ENCODE measurements at regions not wholly inside any gene's neighbourhood (a gene's known extent, or its start where the extent isn't known, plus 50 kb on each side); places are given as distances from the start of the nearest gene placed in this dataset.

- DNase-seq (ENCODE audit: low read depth in 3 of 3, low spot score in 1 of 3) = no peak
Observed at GRCh38 chr1:30194046-30194619, 529.3 kb downstream of the MATN1 start.

DNA sequence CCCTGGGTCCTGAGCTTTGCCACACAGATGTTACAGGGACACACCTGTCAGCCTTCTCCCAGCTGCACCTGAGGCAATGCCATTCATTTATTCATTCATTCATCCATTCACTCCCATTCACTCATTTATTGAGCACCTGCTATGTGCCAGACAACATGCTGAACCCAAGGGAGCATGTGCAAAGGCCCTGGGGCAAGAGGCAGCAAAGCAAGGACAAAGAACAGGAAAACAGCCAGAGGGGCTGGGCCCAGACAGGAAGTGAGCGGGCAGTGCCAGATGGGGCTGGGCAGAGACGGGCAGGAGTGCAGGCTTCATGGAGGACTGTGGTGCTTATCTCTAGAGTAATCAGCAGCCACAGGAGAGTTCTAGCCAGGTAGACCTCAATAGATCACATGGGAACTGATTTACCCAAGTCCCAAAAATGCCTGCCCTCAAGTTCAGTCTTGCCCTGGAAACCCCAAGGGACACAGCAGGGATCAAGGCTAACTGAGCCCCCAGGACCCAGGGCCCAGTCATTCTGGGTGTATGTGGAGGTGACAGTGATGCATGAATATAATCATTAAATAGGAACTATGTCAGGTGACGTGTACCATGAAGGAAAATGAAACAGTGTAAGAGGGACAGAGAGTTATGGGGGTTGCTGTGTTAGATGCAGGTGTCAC lies 530.3 kb downstream of the MATN1 start:
- DNase-seq (ENCODE audit: low read depth in 3 of 3, low spot score in 1 of 3) = no peak

DNA sequence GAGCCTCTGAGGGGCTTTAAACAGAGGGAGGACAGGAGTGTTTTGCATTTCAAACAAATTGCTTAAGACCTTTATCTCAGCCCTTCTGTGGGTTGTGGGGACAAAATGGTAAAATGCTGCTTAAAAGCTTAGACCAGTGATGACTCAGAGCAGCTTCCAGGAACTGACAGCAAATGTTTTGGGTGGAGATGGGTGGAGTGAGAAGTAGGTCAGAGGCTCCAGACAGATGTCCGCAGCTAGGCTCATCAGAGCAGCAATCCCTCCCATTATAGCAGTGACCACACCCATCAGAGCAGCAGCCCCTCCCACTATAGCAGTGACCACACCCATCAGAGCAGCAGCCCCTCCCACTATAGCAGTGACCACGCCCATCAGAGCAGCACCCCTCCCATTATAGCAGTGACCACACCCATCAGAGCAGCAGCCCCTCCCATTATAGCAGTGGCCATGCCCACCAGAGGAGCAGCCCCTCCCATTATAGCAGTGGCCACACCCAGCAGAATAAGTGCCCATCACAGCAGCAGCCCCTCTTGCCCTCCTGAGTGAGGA lies 532.2 kb downstream of the MATN1 start:
- DNase-seq (ENCODE audit: low read depth in 3 of 3, low spot score in 1 of 3) = no peak

- DNase-seq (ENCODE audit: low read depth in 3 of 3, low spot score in 1 of 3) = no peak
Observed at GRCh38 chr1:30190511-30191153, 532.8 kb downstream of the MATN1 start.

- DNase-seq (ENCODE audit: low read depth in 3 of 3, low spot score in 1 of 3) = no peak
Observed at GRCh38 chr1:30189818-30190500, 533.4 kb downstream of the MATN1 start.

- DNase-seq (ENCODE audit: low read depth in 3 of 3, low spot score in 1 of 3) = no peak
Observed at GRCh38 chr1:30188999-30189398, 534.4 kb downstream of the MATN1 start.

GRCh38 chr1:30188329-30188728 lies 535.1 kb downstream of the MATN1 start:
- no peak for DNase-seq (ENCODE audit: low read depth in 3 of 3, low spot score in 1 of 3)

GRCh38 chr1:30187413-30188023 lies 535.9 kb downstream of the MATN1 start:
- DNase-seq (ENCODE audit: low read depth in 3 of 3, low spot score in 1 of 3) = no peak

- DNase-seq (ENCODE audit: low read depth in 3 of 3, low spot score in 1 of 3) = no peak
Observed at GRCh38 chr1:30186586-30186985, 536.8 kb downstream of the MATN1 start.

DNA sequence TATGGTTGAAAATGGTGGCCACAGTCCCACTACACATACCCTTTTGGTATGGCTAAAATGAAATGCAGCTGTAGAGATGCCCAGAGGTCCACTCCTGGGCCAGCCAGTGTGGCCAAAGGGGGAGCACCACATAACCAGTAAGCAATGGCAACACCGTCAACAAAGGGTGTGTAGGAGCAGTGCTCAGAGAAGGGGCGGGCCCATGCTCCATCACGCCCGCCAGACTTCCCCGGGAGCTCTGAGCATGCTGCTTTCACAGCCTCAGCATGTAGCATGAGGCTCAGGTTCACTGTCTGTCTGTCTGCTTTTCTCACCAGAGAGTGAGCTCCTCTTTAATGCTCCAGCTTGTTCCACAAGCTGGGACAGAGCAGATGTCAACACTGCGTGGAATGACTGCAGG lies 537.6 kb downstream of the MATN1 start:
- no peak for DNase-seq (ENCODE audit: low read depth in 3 of 3, low spot score in 1 of 3)

- no peak for DNase-seq (ENCODE audit: low read depth in 3 of 3, low spot score in 1 of 3)
Observed at GRCh38 chr1:30185313-30185712, 538.1 kb downstream of the MATN1 start.

DNA sequence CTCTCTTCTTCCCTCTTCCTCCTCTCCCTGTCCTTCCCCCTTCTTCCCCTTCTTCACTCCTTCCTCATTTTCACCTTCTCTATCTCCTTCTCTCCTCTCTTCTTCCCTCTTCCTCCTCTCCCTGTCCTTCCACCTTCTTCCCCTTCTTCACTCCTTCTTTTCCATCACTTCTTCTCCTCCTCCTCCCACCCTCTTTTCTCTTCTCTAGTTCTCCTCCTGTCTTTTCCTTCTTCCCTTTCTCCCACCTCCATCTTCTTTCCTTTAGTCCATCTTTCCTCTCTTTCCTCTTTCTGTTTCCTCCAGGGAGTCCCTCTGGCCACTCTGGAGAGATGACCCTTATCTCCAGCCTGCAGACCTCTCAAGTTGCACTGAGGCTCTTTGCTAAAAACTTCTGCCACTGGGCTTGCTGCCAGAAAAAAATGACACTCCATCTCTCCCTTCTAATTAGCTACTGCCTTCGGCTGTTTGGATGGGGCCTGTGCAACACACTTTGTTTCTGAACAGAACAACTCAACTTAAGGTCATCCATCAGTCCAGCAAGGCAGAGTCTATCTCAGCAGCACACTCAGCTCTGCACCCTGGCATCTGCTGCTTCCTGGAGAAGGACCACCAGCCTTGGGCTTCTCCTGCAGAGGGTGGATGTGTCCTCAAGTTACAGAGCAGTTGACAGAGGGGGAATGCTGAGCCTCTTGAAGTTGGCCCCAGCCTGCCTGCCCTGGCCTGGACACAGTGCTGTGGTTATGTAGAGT lies 538.8 kb downstream of the MATN1 start:
- no peak for DNase-seq (ENCODE audit: low read depth in 3 of 3, low spot score in 1 of 3)

DNA sequence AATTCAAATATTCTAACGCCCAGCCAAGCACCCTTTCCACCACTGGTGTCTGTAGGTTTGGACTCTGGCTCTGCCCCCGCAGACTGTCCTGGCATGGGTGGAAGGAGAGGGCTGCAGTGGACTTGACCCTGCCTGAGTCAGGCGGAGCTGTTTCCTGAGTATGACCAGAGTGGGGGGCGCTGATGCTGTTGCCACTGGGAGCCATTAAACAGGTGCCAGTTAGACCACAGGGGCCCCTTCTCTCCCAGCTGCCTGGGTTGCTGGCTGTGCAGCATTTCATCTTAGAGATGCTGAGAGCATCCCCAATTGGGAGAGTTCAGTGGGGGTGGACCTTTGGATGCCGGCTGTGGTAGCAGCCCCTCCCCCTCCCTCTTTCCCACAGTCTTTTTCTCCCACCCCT lies 539.5 kb downstream of the MATN1 start:
- DNase-seq (ENCODE audit: low read depth in 3 of 3, low spot score in 1 of 3) = no peak

- DNase-seq (ENCODE audit: low read depth in 3 of 3, low spot score in 1 of 3) = no peak
Observed at GRCh38 chr1:30183006-30183405, 540.4 kb downstream of the MATN1 start.

- DNase-seq (ENCODE audit: low read depth in 3 of 3, low spot score in 1 of 3) = no peak
Observed at GRCh38 chr1:30179942-30180543, 543.3 kb downstream of the MATN1 start.

DNA sequence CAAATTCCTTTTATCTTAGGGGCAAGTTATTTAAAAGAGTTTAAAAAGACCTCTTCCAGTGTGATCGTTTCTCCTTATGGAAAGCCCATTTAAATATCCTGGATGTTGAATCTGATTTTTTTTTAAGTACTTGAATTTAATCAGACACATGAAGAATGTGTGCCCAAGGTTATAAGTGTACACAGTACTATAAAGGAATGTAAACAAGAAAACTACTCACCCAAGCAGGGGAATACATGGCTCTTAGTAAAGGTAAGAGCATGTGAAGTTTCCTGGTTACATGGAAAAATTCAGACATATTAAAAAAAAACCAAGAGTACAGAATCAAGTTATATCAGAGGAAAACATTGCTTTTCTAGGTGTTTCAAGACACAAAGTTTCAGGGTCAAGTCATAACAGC lies 546.9 kb downstream of the MATN1 start:
- no peak for DNase-seq (ENCODE audit: low read depth in 3 of 3, low spot score in 1 of 3)

DNA sequence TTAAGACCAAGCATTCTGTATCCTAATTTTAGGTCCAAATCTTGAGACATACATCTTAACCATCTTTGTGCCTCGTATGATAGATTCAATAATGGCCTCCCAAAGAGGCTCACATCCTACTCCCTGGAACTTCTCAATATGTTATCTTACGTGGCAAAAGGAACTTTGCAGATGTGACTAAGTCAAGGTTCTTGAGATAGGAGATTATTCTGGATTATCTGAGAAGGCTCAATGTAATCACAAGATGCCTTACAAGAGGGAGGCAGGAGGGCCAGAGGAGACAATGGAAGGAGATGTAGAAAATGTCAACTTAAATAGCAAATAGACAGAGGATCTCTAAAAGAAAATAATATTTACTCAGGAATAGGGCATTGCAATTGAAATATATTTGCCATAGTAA lies 548.9 kb downstream of the MATN1 start:
- DNase-seq (ENCODE audit: low read depth in 3 of 3, low spot score in 1 of 3) = no peak

DNA sequence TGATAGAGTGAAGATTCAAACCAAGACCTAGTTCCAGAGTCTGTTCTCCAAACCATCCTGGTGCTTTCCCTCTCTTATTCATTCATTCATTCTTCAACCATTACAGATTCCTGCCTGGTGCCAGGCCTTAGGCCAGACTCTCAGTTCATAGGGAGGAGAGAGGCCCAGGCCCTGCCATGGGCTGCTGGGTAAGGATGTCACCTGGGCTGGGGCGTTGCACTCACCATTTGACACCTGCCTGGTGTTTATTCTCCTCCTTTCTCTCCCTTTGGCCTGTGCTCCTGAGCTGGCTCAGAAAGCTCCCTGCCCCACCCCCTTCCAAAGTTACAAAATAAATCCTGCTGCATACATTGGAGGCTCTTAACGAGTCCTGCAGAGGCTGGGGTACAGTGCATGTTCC lies 549.8 kb downstream of the MATN1 start:
- DNase-seq (ENCODE audit: low read depth in 3 of 3, low spot score in 1 of 3) = no peak

DNA sequence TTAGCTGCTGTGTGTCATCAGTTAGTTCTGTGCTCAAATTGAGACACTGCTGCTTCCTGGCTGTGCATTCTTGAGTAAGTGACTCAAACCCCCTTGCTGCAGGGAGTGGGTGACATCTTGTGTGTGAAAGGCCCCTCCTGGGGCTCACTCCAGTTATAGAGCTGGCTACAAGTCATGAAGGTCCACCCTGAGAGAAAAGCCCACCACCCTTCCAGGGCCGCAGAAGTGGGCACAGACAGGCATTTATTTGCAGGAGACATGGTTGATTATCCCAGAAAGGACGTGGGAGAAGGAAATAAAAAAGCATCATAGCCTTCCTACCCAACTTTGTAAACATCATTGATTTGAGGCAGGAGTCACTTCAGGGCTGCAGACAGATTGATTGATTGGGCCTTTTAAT lies 550.6 kb downstream of the MATN1 start:
- no peak for DNase-seq (ENCODE audit: low read depth in 3 of 3, low spot score in 1 of 3)

- no peak for DNase-seq (ENCODE audit: low read depth in 3 of 3, low spot score in 1 of 3)
Observed at GRCh38 chr1:30172299-30172694, 551.1 kb downstream of the MATN1 start.
